Common myeloid progenitor, CD34-positive (primary cell): ENCODE measurements at regions not wholly inside any gene's neighbourhood (a gene's known extent, or its start where the extent isn't known, plus 50 kb on each side); places are given as distances from the start of the nearest gene placed in this dataset.
"Not testable (repeated sequence)": the region's sequence is repeated elsewhere in the genome, so short reads cannot be mapped to it uniquely, and the experiment has no call there.

ENCODE experiments used
- CTCF ChIA-PET: fragments of 350-600 bp; sonication (Branson Sonifier 250); formaldehyde crosslinking; loops from one replicate; lab custom pipeline; 2021; ENCODE audit warnings: antibody characterized with exemption; lab: Charles Lee
- POLR2A ChIA-PET: fragments of 350-600 bp; sonication (Branson Sonifier 250); formaldehyde crosslinking; loops from one replicate; lab custom pipeline; 2021; ENCODE audit warnings: antibody characterized with exemption; lab: Charles Lee
- DNase-seq, 3 donors: peaks; one replicate each; pipeline versions ENCODE4 v3.0.0 to v3.0.0-alpha.2; 2013
- H3K27ac ChIP-seq, 2 experiments: 1 replicate in 1 of 2; 2 replicates in 1 of 2; pipeline ENCODE4 v1.7.0; 2013; ENCODE audit warnings: inconsistent platforms in 2 of 2, low read length in 2 of 2, mild to moderate bottlenecking in 2 of 2, low read depth in 1 of 2, moderate library complexity in 1 of 2; ENCODE audit not compliant: severe bottlenecking in 2 of 2, insufficient read depth in 1 of 2, poor library complexity in 1 of 2
- H3K27me3 ChIP-seq, 5 experiments: replicated peaks in 2 of 5; 1 replicate in 3 of 5; 2 replicates in 2 of 5; pipeline versions ENCODE4 v1.6.1 to v1.7.0; 2013; ENCODE audit warnings: low read length in 4 of 5, mild to moderate bottlenecking in 2 of 5, moderate library complexity in 2 of 5, inconsistent platforms in 1 of 5; ENCODE audit not compliant: insufficient read depth in 5 of 5, control insufficient read depth in 4 of 5
- H3K36me3 ChIP-seq, 4 experiments: 1 replicate in 2 of 4; 2 replicates in 2 of 4; pipeline versions ENCODE4 v1.6.1 to v1.7.0; 2013; ENCODE audit warnings: low read length in 3 of 4, control low read depth in 1 of 4, mild to moderate bottlenecking in 1 of 4; ENCODE audit not compliant: control insufficient read depth in 4 of 4, insufficient read depth in 4 of 4
- H3K4me1 ChIP-seq, 4 experiments: 1 replicate in 3 of 4; 2 replicates in 1 of 4; pipeline versions ENCODE4 v1.6.1 to v1.7.1; 2013; ENCODE audit warnings: low read length in 3 of 4, mild to moderate bottlenecking in 3 of 4, control low read depth in 1 of 4, inconsistent platforms in 1 of 4, moderate library complexity in 1 of 4; ENCODE audit not compliant: control insufficient read depth in 4 of 4, insufficient read depth in 4 of 4; ENCODE audit errors: control extremely low read depth in 1 of 4
- H3K4me3 ChIP-seq, 7 experiments: 1 replicate in 4 of 7; 2 replicates in 3 of 7; pipeline versions ENCODE4 v1.5.1 to v1.7.0; 2013; ENCODE audit warnings: mild to moderate bottlenecking in 7 of 7, low read length in 6 of 7, moderate library complexity in 6 of 7, inconsistent platforms in 2 of 7, low read depth in 2 of 7, control low read depth in 1 of 7; ENCODE audit not compliant: insufficient read depth in 4 of 7, control insufficient read depth in 1 of 7; ENCODE audit errors: extremely low read depth in 1 of 7
- H3K9me3 ChIP-seq, 5 experiments: 1 replicate in 4 of 5; 2 replicates in 1 of 5; pipeline versions ENCODE4 v1.6.1 to v1.7.1; 2013; ENCODE audit warnings: low read length in 4 of 5, mild to moderate bottlenecking in 2 of 5, inconsistent platforms in 1 of 5, low read depth in 1 of 5, moderate library complexity in 1 of 5; ENCODE audit not compliant: control insufficient read depth in 4 of 5, insufficient read depth in 2 of 5; ENCODE audit errors: control extremely low read depth in 1 of 5
- WGBS: methylation state at CpG from one replicate; pipeline ENCODE4 v1.1.5; 2013; ENCODE audit not compliant: insufficient coverage; 5-methylcytosine and 5-hydroxymethylcytosine counted together

- no peaks in the 10 kb centered on the region for H3K9me3 ChIP-seq
- CTCF ChIA-PET: no interaction called here
- H3K27ac ChIP-seq: no peak overlapping the region
- no peaks in the 10 kb centered on the region for H3K4me1 ChIP-seq
- H3K27me3 ChIP-seq: no peaks in the 10 kb centered on the region
- POLR2A ChIA-PET: no interaction called here
- DNase-seq: no peak
- no peaks in the 10 kb centered on the region for H3K36me3 ChIP-seq
- H3K4me3 ChIP-seq: no peak overlapping the region
- 100% methylated on average over 1 of the region's 1 CpG for WGBS
Observed at GRCh38 chr13:61277088-61277487, 138.6 kb downstream of the PCDH20 start.

- ChIA-PET POLR2A (no interaction called here), CTCF (no interaction called here)
- Histone ChIP-seq H3K4me1 (no peaks in the 10 kb centered on the region), H3K36me3 (no peaks in the 10 kb centered on the region), H3K27ac (no peak overlapping the region), H3K4me3 (no peak overlapping the region), H3K9me3 (no peaks in the 10 kb centered on the region), H3K27me3 (no peaks in the 10 kb centered on the region)
- no CpG with 5 or more reads among the region's 2 CpGs for WGBS
- DNase-seq: no peak
Observed at GRCh38 chr13:61276401-61276800, 139.2 kb downstream of the PCDH20 start.

- ChIA-PET POLR2A (no interaction called here), CTCF (no interaction called here)
- H3K9me3 ChIP-seq: no peaks in the 10 kb centered on the region
- H3K4me1 ChIP-seq: no peaks in the 10 kb centered on the region
- WGBS: 50% methylated on average over 2 of the region's 2 CpGs
- H3K27ac ChIP-seq: no peak overlapping the region
- H3K4me3 ChIP-seq: no peak overlapping the region
- H3K27me3 ChIP-seq: no peaks in the 10 kb centered on the region
- H3K36me3 ChIP-seq: no peaks in the 10 kb centered on the region
- no peak for DNase-seq
Observed at GRCh38 chr13:61275736-61276135, 139.9 kb downstream of the PCDH20 start.

- Histone ChIP-seq H3K4me3 (no peak overlapping the region), H3K4me1 (no peaks in the 10 kb centered on the region), H3K9me3 (no peaks in the 10 kb centered on the region), H3K36me3 (no peaks in the 10 kb centered on the region), H3K27me3 (no peaks in the 10 kb centered on the region), H3K27ac (no peak overlapping the region)
- DNase-seq: no peak
- POLR2A ChIA-PET: no interaction called here
- WGBS: 92% methylated on average over 4 of the region's 5 CpGs
- CTCF ChIA-PET: no interaction called here
Observed at GRCh38 chr13:61275251-61275650, 140.4 kb downstream of the PCDH20 start.

GRCh38 chr13:61266896-61267295 lies 148.8 kb downstream of the PCDH20 start:
- 97% methylated on average over 6 of the region's 6 CpGs for WGBS
- H3K4me3 ChIP-seq, H3K36me3 ChIP-seq, H3K4me1 ChIP-seq, H3K9me3 ChIP-seq, H3K27ac ChIP-seq, DNase-seq, CTCF ChIA-PET, H3K27me3 ChIP-seq, POLR2A ChIA-PET: not testable (repeated sequence)

GRCh38 chr13:61261746-61262472 lies 153.7 kb downstream of the PCDH20 start:
- H3K36me3 ChIP-seq: no peaks in the 10 kb centered on the region
- H3K4me3 ChIP-seq: no peak overlapping the region
- POLR2A ChIA-PET: no interaction called here
- WGBS: 100% methylated on average over 1 of the region's 4 CpGs
- no peak overlapping the region for H3K27ac ChIP-seq
- CTCF ChIA-PET: no interaction called here
- H3K27me3 ChIP-seq: no peaks in the 10 kb centered on the region
- H3K9me3 ChIP-seq: no peaks in the 10 kb centered on the region
- H3K4me1 ChIP-seq: no peaks in the 10 kb centered on the region
- DNase-seq: no peak

GRCh38 chr13:61258185-61258584 lies 157.5 kb downstream of the PCDH20 start:
- CTCF ChIA-PET: no interaction called here
- no peaks in the 10 kb centered on the region for H3K36me3 ChIP-seq
- POLR2A ChIA-PET: no interaction called here
- no peaks in the 10 kb centered on the region for H3K27me3 ChIP-seq
- no peak overlapping the region for H3K4me3 ChIP-seq
- no peak for DNase-seq
- no peaks in the 10 kb centered on the region for H3K4me1 ChIP-seq
- H3K9me3 ChIP-seq: no peaks in the 10 kb centered on the region
- no peak overlapping the region for H3K27ac ChIP-seq
